ENCODE measurements at regions not wholly inside any gene's neighbourhood (a gene's known extent, or its start where the extent isn't known, plus 50 kb on each side); places are given as distances from the start of the nearest gene placed in this dataset.

DNA sequence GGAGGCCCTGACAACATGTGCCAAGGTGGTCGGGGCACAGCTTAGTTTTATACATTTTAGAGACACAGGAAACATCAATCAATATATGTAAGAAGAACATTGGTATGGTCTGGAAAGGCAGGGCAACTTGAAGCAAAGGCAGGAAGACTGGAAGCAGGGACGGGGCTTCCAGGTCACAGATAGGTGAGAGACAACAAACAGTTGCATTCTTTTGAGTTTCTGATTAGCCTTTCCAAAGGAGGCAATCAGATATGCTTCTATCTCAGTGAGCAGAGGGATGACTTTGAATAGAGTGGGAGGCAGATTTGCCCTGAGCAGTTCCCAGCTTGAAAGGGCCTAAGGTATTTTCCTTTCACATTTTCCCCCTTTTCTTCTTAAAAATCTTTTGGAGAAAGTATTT lies 311.0 kb upstream of the RGS17 start:
- TF ChIP-seq BHLHE40 (IDR thresholded peaks at IDR 0.05; ENCODE audit: borderline replicate concordance) (no peak), LEF1 (IDR thresholded peaks at IDR 0.05; ENCODE audit: borderline replicate concordance) (no peak), SP1 (IDR thresholded peaks at IDR 0.05) (no peak), SUZ12 (IDR thresholded peaks at IDR 0.05) (no peak), CTBP1 (IDR thresholded peaks at IDR 0.05; ENCODE audit: borderline replicate concordance) (no peak), FOXM1 (IDR thresholded peaks at IDR 0.05; ENCODE audit: borderline replicate concordance) (no peak)
- TF ChIP-seq, protein P1, sequence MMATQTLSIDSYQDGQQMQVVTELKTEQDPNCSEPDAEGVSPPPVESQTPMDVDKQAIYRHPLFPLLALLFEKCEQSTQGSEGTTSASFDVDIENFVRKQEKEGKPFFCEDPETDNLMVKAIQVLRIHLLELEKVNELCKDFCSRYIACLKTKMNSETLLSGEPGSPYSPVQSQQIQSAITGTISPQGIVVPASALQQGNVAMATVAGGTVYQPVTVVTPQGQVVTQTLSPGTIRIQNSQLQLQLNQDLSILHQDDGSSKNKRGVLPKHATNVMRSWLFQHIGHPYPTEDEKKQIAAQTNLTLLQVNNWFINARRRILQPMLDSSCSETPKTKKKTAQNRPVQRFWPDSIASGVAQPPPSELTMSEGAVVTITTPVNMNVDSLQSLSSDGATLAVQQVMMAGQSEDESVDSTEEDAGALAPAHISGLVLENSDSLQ (IDR thresholded peaks at IDR 0.05) = no peak

Data from HEK293T (cell line).